K562 (cell line): ENCODE measurements at regions not wholly inside any gene's neighbourhood (a gene's known extent, or its start where the extent isn't known, plus 50 kb on each side); places are given as distances from the start of the nearest gene placed in this dataset.

ENCODE experiments used
- ATF6 ChIP-seq: sonication (generic); formaldehyde crosslinking; IDR thresholded peaks from 2 replicates; pipeline ENCODE4 v1.4.0; 2020; ENCODE audit warnings: mild to moderate bottlenecking, missing genetic modification reagents
- CREBBP ChIP-seq: IDR thresholded peaks from one replicate; pipeline ENCODE4 v1.6.1; 2012; ENCODE audit warnings: low read depth, mild to moderate bottlenecking, control low read depth, inconsistent platforms, low read length
- ETV5 ChIP-seq: sonication (generic); formaldehyde crosslinking; IDR thresholded peaks from 2 replicates; pipeline ENCODE4 v1.4.0; 2020; ENCODE audit warnings: low read depth, mild to moderate bottlenecking, missing genetic modification reagents
- KDM1A ChIP-seq, 2 experiments: fragments of 450-650 bp; IDR thresholded peaks; 2 replicates each; pipeline ENCODE4 v1.6.1; 2016; ENCODE audit warnings: mild to moderate bottlenecking in 2 of 2
- KDM5B ChIP-seq: fragments of 200-600 bp; sonication (generic); IDR thresholded peaks from 2 replicates; pipeline ENCODE4 v1.6.1; 2012; ENCODE audit warnings: low read depth, mild to moderate bottlenecking, moderate library complexity, low read length, control low read depth, inconsistent platforms; ENCODE audit not compliant: insufficient replicate concordance
- MAX ChIP-seq: sonication (generic); formaldehyde crosslinking; IDR thresholded peaks from 2 replicates; pipeline ENCODE4 v1.9.0; 2022; ENCODE audit warnings: mild to moderate bottlenecking, missing genetic modification reagents
- POLR2A ChIP-seq: fragments of 450-650 bp; conservative IDR thresholded peaks from 2 replicates; pipeline ENCODE4 v1.6.1; 2016
- POLR2AphosphoS5 ChIP-seq: IDR thresholded peaks from 2 replicates; pipeline ENCODE4 v1.6.1; 2011; ENCODE audit warnings: mild to moderate bottlenecking, low read depth, low read length, moderate library complexity; ENCODE audit not compliant: control insufficient read depth, insufficient read depth
- PRPF4 ChIP-seq: fragments of 200-400 bp; formaldehyde crosslinking; IDR thresholded peaks from one replicate; pipeline ENCODE4 v1.6.1; 2017; ENCODE audit warnings: low read length, low read depth, mild to moderate bottlenecking; ENCODE audit not compliant: insufficient read depth, poor library complexity, severe bottlenecking
- RBFOX2 ChIP-seq: fragments of 200-400 bp; formaldehyde crosslinking; IDR thresholded peaks from 2 replicates; pipeline ENCODE4 v1.6.1; 2017; ENCODE audit warnings: low read depth, mild to moderate bottlenecking, low read length, moderate library complexity
- ZNF280B ChIP-seq: fragments of 250-450 bp; sonication (Bioruptor Pico); IDR thresholded peaks from 2 replicates; pipeline ENCODE4 v1.5.1; 2021; ENCODE audit warnings: mild to moderate bottlenecking
- ZNF282 ChIP-seq: sonication (generic); formaldehyde crosslinking; IDR thresholded peaks from 2 replicates; pipeline ENCODE4 v1.8.1; 2023; ENCODE audit warnings: missing genetic modification reagents
- ZNF79 ChIP-seq: fragments of 250-450 bp; sonication (Bioruptor Pico); IDR thresholded peaks from 2 replicates; pipeline ENCODE4 v1.4.0; 2020; ENCODE audit warnings: low read depth, mild to moderate bottlenecking, moderate library complexity

DNA sequence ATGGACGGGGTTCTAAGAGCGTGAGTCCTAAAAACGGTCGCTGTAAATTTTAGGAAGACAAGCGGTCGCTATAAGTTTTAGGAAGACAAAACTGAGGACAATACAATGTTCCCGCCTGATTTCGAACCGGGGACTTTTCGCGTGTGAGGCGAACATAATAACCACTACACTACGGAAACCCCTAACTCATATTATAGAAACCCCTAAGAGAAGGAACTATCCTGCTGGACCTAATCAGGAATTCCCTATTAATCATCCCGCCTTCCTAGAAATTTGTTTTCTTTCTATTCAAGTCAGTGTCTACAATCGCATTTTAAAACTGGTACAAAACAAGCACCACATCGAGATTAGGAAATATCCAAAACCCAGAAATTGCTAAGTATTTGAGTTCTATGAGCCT, 183.8 kb downstream of the OR2B2 start:
- TF ChIP-seq RBFOX2 (no peak), ZNF282 (CRISPR knock-in tag) (no peak), KDM1A (IDR thresholded peaks at IDR 0.05) (no peak), PRPF4 (no peak), ATF6 (no peak), ZNF280B (no peak), MAX (CRISPR knock-in tag) (no peak), ZNF79 (no peak), ETV5 (CRISPR knock-in tag) (no peak), CREBBP (no peak), POLR2A (no peak), KDM5B (no peak), POLR2AphosphoS5 (no peak)
